ENCODE measurements at regions not wholly inside any gene's neighbourhood (a gene's known extent, or its start where the extent isn't known, plus 50 kb on each side); places are given as distances from the start of the nearest gene placed in this dataset.

- DNase-seq = no peak
These were observed 159.9 kb upstream of the HMCN1 start for GRCh38 chr1:185574139-185574875.

GRCh38 chr1:185573677-185574076, 160.5 kb upstream of the HMCN1 start:
- DNase-seq = no peak

- DNase-seq = no peak
These were observed 161.0 kb upstream of the HMCN1 start for GRCh38 chr1:185573162-185573561.

- DNase-seq = no peak
These were observed 163.2 kb upstream of the HMCN1 start for GRCh38 chr1:185570962-185571361.

- no peak for DNase-seq
These were observed 165.8 kb upstream of the HMCN1 start for GRCh38 chr1:185568155-185569123.

GRCh38 chr1:185567440-185567839, 166.8 kb upstream of the HMCN1 start:
- DNase-seq = no peak

GRCh38 chr1:185566995-185567394, 167.2 kb upstream of the HMCN1 start:
- DNase-seq = peak; percentile 44

GRCh38 chr1:185565302-185565701, 168.9 kb upstream of the HMCN1 start:
- no peak for DNase-seq

- DNase-seq = no peak
These were observed 169.4 kb upstream of the HMCN1 start for GRCh38 chr1:185564816-185565215.

- DNase-seq = no peak
These were observed 171.5 kb upstream of the HMCN1 start for GRCh38 chr1:185562461-185563359.

- no peak for DNase-seq
These were observed 172.6 kb upstream of the HMCN1 start for GRCh38 chr1:185561629-185562028.

GRCh38 chr1:185560760-185561159, 173.4 kb upstream of the HMCN1 start:
- no peak for DNase-seq

- DNase-seq = no peak
These were observed 174.4 kb upstream of the HMCN1 start for GRCh38 chr1:185559684-185560331.

- DNase-seq = no peak
These were observed 175.0 kb upstream of the HMCN1 start for GRCh38 chr1:185559151-185559550.

GRCh38 chr1:185556561-185556960, 177.6 kb upstream of the HMCN1 start:
- no peak for DNase-seq

- no peak for DNase-seq
These were observed 178.4 kb upstream of the HMCN1 start for GRCh38 chr1:185555743-185556142.

GRCh38 chr1:185551008-185551407, 183.2 kb upstream of the HMCN1 start:
- DNase-seq = no peak

GRCh38 chr1:185549906-185550305, 184.3 kb upstream of the HMCN1 start:
- DNase-seq = no peak

GRCh38 chr1:185546029-185546428, 188.2 kb upstream of the HMCN1 start:
- DNase-seq = no peak

GRCh38 chr1:185541871-185542301, 192.3 kb upstream of the HMCN1 start:
- DNase-seq = no peak

GRCh38 chr1:185540295-185540694, 193.9 kb upstream of the HMCN1 start:
- no peak for DNase-seq

GRCh38 chr1:185539277-185539943, 194.8 kb upstream of the HMCN1 start:
- no peak for DNase-seq
